Midbrain (tissue), 1 donor: ENCODE measurements at regions not wholly inside any gene's neighbourhood (a gene's known extent, or its start where the extent isn't known, plus 50 kb on each side); places are given as distances from the start of the nearest gene placed in this dataset.
"Not testable (repeated sequence)": the region's sequence is repeated elsewhere in the genome, so short reads cannot be mapped to it uniquely, and the experiment has no call there.

ENCODE experiments used
- DNase-seq: peaks from one replicate; lab custom pipeline; 2025; lab: John Stamatoyannopoulos, UW

DNA sequence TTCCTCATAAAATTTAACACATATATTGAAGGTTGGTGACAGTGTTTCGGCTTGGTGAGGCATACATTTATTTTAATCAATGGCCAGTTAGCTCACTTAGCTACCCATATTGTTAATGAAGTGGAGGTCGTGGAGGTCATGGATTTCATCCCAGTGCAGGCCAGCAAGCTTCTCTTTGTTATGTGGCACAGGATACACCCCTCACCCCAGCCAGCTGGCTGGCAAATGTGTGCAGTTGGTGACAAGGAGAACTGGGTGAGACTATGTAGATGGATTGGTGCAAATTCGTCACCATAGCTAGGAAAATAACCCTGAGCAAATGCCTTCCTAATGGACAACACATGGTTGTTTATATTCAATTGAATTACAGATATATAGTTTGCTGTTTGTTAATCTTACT lies 50.5 kb upstream of the FOXP2 start:
- DNase-seq = no peak

GRCh38 chr7:114363292-114363691 lies 51.3 kb upstream of the FOXP2 start:
- no peak for DNase-seq

GRCh38 chr7:114358911-114359310 lies 55.7 kb upstream of the FOXP2 start:
- DNase-seq = no peak

DNA sequence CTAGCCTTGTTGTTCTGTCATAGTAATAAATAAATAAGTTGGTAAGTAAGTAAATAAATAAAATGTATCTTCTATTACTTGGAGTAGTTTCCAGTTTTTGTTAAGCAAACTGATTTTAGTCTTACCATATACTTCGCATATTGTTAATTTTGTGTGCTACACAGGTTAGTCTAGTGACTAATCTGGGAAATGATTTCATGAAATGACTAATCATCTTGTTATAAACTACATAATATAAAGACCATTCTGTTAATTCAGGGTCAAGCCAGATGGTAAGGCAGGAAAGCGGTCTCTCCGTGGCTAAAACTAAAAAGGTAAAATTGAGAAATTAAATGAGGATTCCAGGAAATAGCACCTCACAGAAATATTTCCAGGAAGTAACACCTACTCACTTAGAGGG lies 58.5 kb upstream of the FOXP2 start:
- DNase-seq = no peak

DNA sequence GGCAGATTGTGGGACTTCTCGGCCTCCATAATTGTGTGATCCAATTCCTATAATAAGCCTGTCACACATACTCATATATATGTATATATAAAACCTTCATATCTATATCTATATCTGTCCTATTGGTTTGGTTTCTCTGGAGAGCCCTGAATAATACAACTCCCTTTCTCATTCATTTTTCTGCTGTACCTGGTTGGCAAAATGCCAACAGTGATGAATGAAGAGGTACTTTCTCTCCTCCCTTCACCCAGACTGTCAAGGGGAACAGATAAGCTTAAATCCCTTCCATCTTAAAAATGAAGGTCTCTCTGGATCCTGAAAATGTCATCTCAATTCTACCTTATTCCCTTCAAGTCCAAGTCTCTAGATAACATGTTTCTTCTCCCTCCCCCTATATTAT lies 60.3 kb upstream of the FOXP2 start:
- DNase-seq = no peak

DNA sequence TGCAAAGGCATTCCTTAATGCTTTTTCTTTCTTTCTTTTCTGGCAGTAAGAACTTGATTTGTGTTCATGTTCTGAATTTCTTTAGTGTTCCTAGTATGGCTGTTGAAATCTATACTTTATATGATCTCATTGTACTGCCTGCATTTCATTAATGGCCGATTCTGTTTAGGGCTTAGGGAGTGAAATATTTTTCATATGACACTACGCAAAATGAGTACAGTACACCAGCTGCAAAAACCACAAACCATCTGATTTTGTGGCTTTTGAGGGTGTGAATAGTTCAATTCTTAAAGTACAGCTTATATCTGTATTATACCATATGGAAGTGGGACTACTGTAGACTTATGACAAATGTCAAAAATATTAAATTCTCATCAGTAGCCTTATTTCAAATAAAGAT lies 69.1 kb upstream of the FOXP2 start:
- DNase-seq = no peak

DNA sequence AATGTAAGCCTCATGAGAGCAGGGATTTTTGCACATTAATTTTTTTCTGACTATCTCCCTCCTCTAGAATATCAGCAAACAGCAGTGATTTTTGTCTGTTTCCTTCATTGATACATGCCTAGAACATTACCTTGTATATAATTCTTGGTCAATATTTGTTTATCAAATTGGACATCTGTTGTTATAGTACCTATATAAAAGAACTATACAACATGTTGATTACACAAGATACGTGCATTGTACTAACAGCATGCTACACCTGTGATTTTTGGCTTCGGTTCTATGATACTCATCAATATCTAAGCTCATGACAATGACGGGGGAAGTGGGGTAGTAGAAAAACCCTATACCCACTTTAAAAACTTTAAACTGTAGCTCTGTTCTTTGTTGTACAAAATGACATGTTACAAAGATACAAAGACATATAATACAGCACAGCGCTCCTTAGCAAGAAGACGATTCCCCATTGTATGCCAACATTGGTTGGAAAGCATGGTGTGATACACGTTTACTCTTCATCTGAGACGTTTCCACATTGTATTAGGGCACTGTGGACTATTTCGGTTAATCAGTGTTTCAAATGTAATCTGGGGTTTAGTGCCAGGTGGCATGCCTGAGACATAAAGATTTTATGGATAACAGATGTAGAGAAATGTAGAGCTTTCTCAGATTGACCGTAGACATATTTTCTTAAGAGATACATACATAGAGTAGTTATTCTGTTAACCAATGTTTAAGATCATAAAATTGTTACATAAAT lies 70.5 kb upstream of the FOXP2 start:
- DNase-seq = no peak

DNA sequence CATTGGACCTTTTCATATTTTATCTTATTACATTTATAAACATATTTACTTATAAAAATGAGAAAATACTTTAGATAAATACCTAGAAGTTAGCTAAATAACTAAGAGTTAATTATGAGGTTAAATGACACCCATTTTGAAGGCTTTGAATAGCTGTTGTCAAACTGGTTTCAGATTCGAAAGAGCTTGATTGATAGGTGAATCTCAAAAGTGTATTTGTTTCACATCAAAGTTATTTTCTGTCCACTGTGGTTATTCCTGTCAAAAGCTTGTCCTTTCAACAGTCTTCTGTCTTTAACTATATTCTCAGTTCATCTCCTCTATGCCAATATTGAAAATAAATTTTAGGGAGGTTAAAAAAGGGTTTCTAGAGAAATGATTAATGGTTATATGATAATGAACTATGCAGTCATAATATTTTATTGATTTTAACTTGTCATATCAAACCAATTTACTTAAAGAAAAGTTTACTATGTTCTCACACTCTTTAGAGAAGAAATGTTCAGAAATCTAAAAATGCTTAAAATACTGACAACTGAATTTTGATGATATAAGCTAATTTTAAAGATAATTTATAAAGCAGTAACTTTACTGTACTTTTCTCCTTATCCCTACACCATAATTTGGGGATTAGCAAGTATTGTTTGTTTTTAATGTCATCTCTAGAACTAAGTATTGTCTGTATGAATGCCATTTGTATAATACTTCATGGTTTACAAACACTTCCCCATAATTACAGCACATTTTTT lies 72.0 kb upstream of the FOXP2 start:
- DNase-seq = no peak

DNA sequence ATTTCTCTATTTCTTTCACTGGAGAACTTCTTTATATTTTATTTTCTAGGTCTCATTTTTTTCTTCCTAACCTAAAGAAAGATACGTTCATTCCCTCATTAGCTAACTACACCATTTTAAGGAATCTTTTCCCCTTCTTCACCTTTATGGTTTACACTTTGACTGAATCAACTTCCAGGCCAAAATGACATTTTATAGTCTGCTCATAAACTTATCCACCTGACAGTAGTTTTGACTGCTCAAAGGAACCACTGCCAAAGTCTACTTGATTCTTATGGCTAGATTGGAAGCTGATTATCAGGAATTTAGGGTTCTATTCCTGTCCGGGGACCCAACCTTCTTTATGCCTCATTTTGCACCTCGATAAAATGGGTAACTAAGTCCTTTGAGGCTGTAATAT lies 73.0 kb upstream of the FOXP2 start:
- DNase-seq = no peak

- DNase-seq = no peak
Observed at GRCh38 chr7:114334989-114335388, 79.6 kb upstream of the FOXP2 start.

- DNase-seq = not testable (repeated sequence)
Observed at GRCh38 chr7:114329458-114329857, 85.2 kb upstream of the FOXP2 start.

GRCh38 chr7:114317450-114318098 lies 97.0 kb upstream of the FOXP2 start:
- DNase-seq = no peak

- no peak for DNase-seq
Observed at GRCh38 chr7:114312649-114313048, 102.0 kb upstream of the FOXP2 start.

- no peak for DNase-seq
Observed at GRCh38 chr7:114310345-114311110, 104.1 kb upstream of the FOXP2 start.

GRCh38 chr7:114309729-114310128 lies 104.9 kb upstream of the FOXP2 start:
- no peak for DNase-seq

GRCh38 chr7:114303301-114303700 lies 111.3 kb upstream of the FOXP2 start:
- DNase-seq = no peak

DNA sequence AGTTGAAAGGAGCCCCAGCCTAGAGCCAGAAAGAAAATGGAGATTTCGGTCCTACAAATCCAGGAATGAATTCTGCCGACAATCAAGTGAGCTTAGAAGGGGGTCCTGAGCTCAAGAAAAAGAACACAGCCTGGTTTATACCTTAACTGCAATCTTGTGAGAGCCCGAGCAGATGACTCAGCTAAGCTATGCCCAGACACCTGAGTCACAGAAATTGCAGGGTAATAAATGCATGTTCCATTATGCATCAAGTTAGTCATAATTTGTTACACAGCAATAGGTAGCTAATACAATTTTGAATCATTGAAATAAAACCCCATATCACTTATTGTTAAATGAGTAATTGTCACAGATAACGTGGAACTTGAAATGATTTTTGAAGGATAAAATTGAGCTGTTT lies 111.8 kb upstream of the FOXP2 start:
- no peak for DNase-seq

- no peak for DNase-seq
Observed at GRCh38 chr7:114298011-114298410, 116.6 kb upstream of the FOXP2 start.

DNA sequence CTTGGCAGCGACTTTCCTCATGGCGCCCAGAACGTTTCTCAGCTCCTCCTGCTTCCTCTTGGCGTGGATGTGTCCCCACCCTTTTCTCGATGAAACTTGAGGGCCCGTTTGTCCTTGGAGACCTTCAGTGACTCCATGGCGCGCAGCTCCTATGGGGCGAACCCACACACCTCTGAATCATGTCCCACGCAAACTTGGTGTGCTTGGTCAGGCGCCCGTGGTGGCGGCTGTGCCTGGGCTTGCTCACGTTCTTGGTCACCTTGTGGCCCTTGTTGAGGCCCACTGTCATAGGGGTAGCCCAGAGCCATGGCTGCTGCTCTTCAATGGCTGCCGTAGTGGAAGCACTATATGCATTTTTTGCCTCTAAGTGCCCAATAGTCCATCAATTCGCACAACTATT lies 117.5 kb upstream of the FOXP2 start:
- no peak for DNase-seq

DNA sequence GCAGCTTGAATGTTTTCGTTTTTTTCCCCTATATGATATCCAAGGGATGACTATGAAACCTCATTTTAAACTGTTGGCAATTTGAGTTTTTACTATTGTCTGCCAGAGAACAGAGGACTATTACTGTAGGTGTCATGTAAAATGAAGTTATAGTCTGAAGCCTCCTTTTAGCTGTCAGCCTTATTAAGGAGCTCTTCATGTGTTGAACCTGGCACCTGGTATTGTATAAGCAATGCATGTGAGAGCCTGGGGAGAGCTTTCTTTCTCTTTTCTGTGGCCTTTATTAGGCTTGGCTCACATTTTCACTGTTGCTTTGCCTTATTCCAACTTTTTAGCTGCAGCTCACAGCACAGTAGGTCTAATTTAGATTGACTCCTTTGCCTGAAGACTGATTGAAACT lies 119.1 kb upstream of the FOXP2 start:
- no peak for DNase-seq

DNA sequence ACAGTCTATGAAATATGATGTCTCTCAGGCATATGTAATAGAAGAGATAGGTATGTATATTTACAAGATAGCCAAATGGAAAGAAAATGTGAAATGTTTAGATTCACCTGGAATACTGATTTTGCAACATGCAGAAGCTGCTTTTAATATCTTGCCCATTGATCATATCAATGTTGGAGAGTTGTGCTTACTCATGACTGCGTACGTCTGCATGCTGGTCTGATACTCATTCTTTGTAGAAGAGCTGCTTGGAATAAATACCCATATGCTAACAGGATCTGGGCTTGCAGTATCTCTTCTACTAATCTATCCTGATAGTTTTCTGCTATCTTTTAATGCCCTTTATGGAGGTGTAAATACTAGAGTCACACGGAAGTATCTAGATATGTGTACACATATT lies 120.6 kb upstream of the FOXP2 start:
- no peak for DNase-seq

- DNase-seq = no peak
Observed at GRCh38 chr7:114293289-114294012, 121.2 kb upstream of the FOXP2 start.
